ENCODE measurements at regions not wholly inside any gene's neighbourhood (a gene's known extent, or its start where the extent isn't known, plus 50 kb on each side); places are given as distances from the start of the nearest gene placed in this dataset.
"Not testable (repeated sequence)": the region's sequence is repeated elsewhere in the genome, so short reads cannot be mapped to it uniquely, and the experiment has no call there.

- DNase-seq: not testable (repeated sequence)
These were observed 185.9 kb upstream of the ZNF644 start for GRCh38 chr1:91207691-91208090.

GRCh38 chr1:91204150-91204549, 182.3 kb upstream of the ZNF644 start:
- not testable (repeated sequence) for DNase-seq

GRCh38 chr1:91201694-91202093, 179.9 kb upstream of the ZNF644 start:
- no peak for DNase-seq

GRCh38 chr1:91201176-91201575, 179.3 kb upstream of the ZNF644 start:
- DNase-seq: no peak

- DNase-seq: no peak
These were observed 178.8 kb upstream of the ZNF644 start for GRCh38 chr1:91200675-91201074.

- DNase-seq: no peak
These were observed 178.2 kb upstream of the ZNF644 start for GRCh38 chr1:91199988-91200387.

- DNase-seq: no peak
These were observed 169.2 kb upstream of the ZNF644 start for GRCh38 chr1:91190996-91191395.

GRCh38 chr1:91189096-91189495, 167.3 kb upstream of the ZNF644 start:
- no peak for DNase-seq

- not testable (repeated sequence) for DNase-seq
These were observed 161.0 kb upstream of the ZNF644 start for GRCh38 chr1:91182807-91183206.

- no peak for DNase-seq
These were observed 154.4 kb upstream of the ZNF644 start for GRCh38 chr1:91176250-91176649.

- no peak for DNase-seq
These were observed 152.9 kb upstream of the ZNF644 start for GRCh38 chr1:91174734-91175133.

- no peak for DNase-seq
These were observed 151.6 kb upstream of the ZNF644 start for GRCh38 chr1:91173346-91173890.

GRCh38 chr1:91172541-91172940, 150.7 kb upstream of the ZNF644 start:
- DNase-seq: no peak

GRCh38 chr1:91171898-91172297, 150.1 kb upstream of the ZNF644 start:
- DNase-seq: no peak

GRCh38 chr1:91170571-91170970, 148.7 kb upstream of the ZNF644 start:
- no peak for DNase-seq

- DNase-seq: peak; percentile 19
These were observed 144.4 kb upstream of the ZNF644 start for GRCh38 chr1:91166106-91166712.

GRCh38 chr1:91165033-91165654, 143.3 kb upstream of the ZNF644 start:
- DNase-seq: peak; percentile 72

- DNase-seq: no peak
These were observed 140.8 kb upstream of the ZNF644 start for GRCh38 chr1:91162613-91163012.

- no peak for DNase-seq
These were observed 139.9 kb upstream of the ZNF644 start for GRCh38 chr1:91161749-91162148.

GRCh38 chr1:91161166-91161565, 139.3 kb upstream of the ZNF644 start:
- DNase-seq: no peak

- no peak for DNase-seq
These were observed 138.7 kb upstream of the ZNF644 start for GRCh38 chr1:91160363-91161075.

GRCh38 chr1:91153341-91153740, 131.5 kb upstream of the ZNF644 start:
- no peak for DNase-seq

- no peak for DNase-seq
These were observed 130.5 kb upstream of the ZNF644 start for GRCh38 chr1:91152331-91152730.

GRCh38 chr1:91151702-91152101, 129.9 kb upstream of the ZNF644 start:
- DNase-seq: no peak
